ENCODE measurements at regions not wholly inside any gene's neighbourhood (a gene's known extent, or its start where the extent isn't known, plus 50 kb on each side); places are given as distances from the start of the nearest gene placed in this dataset.

DNA sequence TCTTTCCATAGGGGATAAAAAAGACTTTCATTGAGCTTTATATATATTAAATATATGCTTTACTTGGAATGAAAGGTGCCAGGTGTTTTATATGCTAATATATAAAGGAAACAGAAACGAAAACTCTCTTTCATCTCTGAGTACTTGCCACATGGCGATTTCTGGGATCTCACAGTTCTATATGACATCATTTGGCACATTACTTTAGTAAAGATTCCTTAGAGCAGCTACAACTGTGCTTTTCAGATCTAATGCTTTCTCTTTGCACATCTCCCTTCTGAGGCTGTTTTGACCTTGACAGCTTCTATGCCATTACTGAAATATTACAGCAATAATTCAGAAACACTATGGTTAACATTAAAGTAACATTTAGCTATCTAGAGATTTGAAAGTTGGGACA is 1082.9 kb upstream of the CDH2 start:
- ATAC-seq = no peak
- DNase-seq (ENCODE audit: low read depth, low spot score) = no peak
- ChIA-PET SMC1A (ENCODE audit: uncharacterized antibody, unreplicated experiment) (no interaction called here), RAD21 (ENCODE audit: unreplicated experiment) (no interaction called here), POLR2A (no interaction called here), CTCF (interaction anchor here (0.6 kb wide), 1 partner anchor 81 kb away, joined by 3 read pairs; no protein-coding TSS in a partner anchor)
- BruUV-seq (replicated peaks) = no TSS peak
- Histone ChIP-seq H3K27me3 (replicated peaks in 1 of 2; ENCODE audit: control insufficient read depth in 2 of 2, insufficient read depth in 2 of 2, low read length in 1 of 2) (no peaks in the 10 kb centered on the region), H3K36me3 (ENCODE audit: control insufficient read depth in 2 of 2, insufficient read depth in 2 of 2, low read length in 1 of 2) (no peaks in the 10 kb centered on the region), H3K79me2 (ENCODE audit: control insufficient read depth, insufficient read depth, low read length) (no peaks in the 10 kb centered on the region), H4K20me1 (ENCODE audit: control insufficient read depth, insufficient read depth) (no peaks in the 10 kb centered on the region), H3K4me1 (ENCODE audit: control insufficient read depth, insufficient read depth, low read length) (no peaks in the 10 kb centered on the region), H3K9me3 (replicated peaks; ENCODE audit: control insufficient read depth, insufficient read depth, low read length) (no peaks in the 10 kb centered on the region), H3K4me3 (no peak overlapping the region), H2AFZ (ENCODE audit: control insufficient read depth, low read depth, low read length) (no peak overlapping the region), H3K4me2 (ENCODE audit: control insufficient read depth, insufficient read depth) (no peak overlapping the region), H3K27ac (ENCODE audit: control insufficient read depth, insufficient read depth) (no peak overlapping the region), H3K9ac (ENCODE audit: control insufficient read depth, insufficient read depth, low read length) (no peak overlapping the region)
- TF ChIP-seq ZNF687 (IDR thresholded peaks at IDR 0.05) (no peak), EED (IDR thresholded peaks at IDR 0.05; ENCODE audit: low read depth) (no peak), CEBPZ (IDR thresholded peaks at IDR 0.05; ENCODE audit: low read depth, low read length) (no peak), KLF5 (IDR thresholded peaks at IDR 0.05; ENCODE audit: partially characterized antibody) (no peak), CHD2 (IDR thresholded peaks at IDR 0.05; ENCODE audit: borderline replicate concordance, low read depth, low read length) (no peak), ZNF622 (IDR thresholded peaks at IDR 0.05) (no peak), MXI1 (IDR thresholded peaks at IDR 0.05; ENCODE audit: low read depth, low read length) (no peak), ZNF24 (IDR thresholded peaks at IDR 0.05) (no peak), EZH2 (IDR thresholded peaks at IDR 0.05; ENCODE audit: borderline replicate concordance, control insufficient read depth, low read depth, low read length) (no peak)
- in situ Hi-C loops (cut with MboI) = no loop called here
- WGBS (ENCODE audit: insufficient coverage, insufficient replicate concordance, low lambda C conversion rate, missing lambda C conversion rate) = 2% methylated on average over 2 of the region's 2 CpGs
- no peak for FAIRE-seq
- intact Hi-C loops (cut with micrococcal nuclease; ENCODE audit: unreplicated experiment) = no loop called here
